GM19397 (cell line): ENCODE measurements at regions not wholly inside any gene's neighbourhood (a gene's known extent, or its start where the extent isn't known, plus 50 kb on each side); places are given as distances from the start of the nearest gene placed in this dataset.

Experiments
- ATAC-seq: cut with Tn5 transposase; IDR thresholded peaks from one replicate; pipeline ENCODE4 v1.9.1; 2021; ENCODE audit warnings: mild to moderate bottlenecking, moderate library complexity; ENCODE audit not compliant: unreplicated experiment

DNA sequence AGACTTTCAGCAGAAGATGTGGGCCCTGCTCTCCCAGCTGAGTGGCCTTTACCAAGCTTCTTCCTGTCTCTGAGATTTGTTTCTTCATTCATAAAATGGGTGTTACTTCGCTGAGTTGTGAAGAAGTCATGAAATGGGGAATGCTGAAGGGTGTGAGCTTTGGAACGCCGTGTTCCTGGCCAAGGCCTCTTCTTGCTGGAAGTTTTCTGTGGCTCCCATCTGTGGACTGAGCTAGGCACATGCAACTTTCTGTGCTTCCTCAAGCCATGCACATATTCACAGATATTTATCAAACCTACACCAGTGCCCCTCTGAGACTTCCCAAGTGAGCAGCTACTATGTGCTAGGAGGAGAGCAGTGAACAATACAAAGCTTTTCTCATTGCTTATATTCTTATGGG, 106.3 kb upstream of the JUN start:
- ATAC-seq: no peak

DNA sequence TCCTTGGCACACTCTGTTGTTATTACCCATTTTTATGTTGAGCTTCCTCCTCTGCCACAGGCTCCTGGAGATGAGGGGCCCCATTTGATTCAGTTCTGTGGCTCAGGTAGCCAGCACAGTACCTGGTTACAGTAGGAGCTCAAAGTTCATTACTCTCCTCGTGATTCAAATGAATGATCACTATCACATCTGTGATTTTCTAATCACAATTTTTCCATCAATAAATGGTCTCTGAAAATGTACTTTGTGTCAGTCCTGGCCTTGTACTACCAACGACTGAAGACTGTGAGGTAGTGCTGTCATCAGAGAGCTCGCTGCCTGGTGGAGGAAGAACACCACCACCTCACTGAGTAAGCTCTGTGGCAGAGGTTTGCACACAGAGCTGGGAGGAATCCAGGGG, 106.8 kb upstream of the JUN start:
- ATAC-seq: no peak

DNA sequence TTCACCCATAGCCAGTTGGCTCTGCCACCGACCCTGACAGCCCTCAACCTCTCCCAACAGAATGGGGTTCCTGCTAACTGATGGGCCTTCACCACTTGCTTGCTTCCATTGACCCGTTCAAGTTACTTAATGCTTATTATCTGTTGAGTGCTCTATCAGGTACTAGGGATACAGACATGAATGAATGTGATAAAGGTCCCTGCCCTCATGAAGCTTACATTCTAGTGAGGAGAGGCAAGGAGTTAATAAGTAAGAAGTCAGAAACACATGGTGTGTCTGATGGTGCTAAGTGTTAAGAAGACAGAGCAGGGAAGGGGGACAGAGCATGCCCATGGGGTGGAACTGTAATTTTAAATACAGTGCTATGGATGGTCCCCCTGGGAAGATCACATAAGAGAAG, 107.5 kb upstream of the JUN start:
- ATAC-seq: no peak

DNA sequence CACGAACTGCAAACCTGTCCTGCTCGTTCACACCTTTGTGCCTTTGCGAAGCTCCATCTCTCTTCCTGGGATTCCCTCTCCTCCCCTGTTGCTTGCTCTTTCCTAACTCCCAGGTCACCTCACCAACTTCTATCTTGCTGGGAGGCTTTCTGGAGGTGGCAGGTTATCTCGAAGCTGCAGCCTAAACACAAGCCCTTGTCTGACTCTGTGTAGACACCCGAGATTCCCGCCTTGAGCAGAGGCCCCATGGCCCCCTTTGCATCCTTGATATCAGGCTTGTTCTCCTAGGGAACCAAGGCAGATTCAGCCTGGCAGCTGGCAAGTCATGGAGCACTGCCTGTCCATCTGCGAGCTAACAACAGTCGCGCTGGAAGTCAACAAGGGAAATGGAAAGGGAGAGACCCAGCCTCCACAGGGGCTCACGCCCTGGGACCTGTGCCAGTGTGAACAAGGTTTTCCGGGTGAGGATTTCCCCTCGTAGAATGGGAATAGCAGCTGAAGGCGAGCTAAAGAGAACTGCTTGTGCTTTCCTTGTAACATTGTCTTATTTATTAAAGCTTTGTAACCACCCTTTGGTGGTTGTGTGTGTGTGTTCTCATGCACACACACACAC, 109.5 kb upstream of the JUN start:
- no peak for ATAC-seq

DNA sequence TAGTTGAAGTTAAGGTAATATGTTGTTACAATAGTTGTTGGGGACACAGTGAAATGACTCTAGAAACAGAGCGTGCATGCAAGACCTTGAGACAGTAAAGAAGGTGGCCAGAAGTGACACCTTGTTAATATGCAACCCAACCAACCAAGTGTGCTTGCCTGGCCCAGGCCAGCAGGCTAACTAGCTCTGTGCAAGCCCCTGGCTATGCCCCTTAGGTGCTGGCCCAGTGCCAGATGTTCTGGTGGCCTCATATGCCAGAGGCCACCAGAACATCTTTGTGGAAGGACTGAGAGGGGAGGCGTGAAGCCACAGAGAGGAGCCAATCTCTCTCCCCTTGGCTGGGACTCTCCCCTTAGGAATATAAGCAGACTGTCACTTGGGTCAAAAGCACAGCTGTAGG, 111.2 kb upstream of the JUN start:
- no peak for ATAC-seq

DNA sequence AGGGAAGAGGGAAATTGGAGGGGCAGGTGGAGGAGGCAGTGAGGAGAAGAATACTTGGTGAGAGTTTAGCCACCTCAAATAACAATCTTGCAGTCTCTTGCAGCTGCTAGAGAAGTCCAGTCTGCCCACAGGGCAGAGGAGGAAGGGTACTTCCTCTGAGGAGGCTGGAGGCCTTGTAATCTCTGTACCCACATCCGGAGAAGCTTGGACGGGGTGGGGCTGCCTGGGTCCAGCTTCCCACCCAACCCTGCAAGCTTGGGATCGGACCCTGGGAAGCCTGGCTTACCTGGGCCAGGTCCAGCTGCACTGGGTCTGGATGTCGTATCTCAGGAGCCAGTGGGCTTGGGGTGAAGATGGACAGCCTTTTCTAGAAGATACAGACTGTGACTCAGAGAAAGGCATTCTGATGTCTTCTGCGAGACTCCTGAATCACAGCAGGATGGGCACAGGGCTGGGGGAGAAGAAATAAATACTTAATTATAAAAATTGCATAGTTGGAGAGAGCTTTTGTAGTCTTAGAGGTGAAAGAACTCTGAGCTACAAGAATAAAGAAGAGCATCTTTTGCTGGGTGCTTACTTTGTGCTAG, 111.8 kb upstream of the JUN start:
- ATAC-seq: no peak

DNA sequence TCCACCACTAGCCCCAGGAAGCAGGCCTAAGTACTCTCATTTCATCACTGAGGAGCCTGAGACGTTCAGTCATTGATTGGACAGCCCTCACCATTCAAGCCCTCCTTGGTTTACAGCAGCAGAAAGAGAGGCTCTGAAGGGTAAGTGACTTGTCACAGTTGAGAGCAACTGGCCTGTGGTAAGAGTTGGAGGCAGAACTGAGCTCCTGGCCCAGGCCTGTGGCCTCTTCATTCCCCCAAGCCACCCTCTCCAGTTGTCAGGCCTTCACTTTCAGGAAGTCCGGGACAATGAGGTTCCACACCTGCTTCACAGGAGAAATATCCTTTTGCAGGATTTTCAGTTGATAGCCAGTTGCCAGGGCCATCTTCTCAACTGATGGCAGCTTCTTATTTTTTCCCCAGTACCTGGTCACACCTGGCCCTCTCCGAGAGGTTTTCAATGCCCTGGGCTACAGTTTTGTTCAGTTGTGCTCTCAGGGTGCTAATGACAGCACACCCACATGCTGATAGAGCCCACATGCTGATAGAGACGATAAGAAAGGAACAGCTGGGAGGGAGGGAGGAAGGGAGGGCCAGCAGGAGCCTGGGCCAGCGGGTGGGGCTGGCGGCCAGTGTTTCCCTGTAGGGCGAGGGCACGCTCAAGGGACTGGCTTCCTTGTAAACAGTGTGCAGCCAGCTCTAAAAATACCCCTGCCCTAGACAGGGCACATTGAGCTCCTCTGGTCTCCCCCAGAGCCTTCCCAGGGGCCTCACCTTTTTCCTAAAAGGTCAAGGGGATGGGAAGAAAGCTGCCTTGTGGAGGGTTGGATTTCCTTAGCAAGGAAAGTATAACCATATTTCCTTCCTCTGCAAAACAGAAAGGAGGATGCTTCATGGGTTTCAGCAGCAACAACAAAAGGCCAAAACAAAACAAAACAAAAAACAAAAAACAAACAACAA, 112.7 kb upstream of the JUN start:
- ATAC-seq: no peak

DNA sequence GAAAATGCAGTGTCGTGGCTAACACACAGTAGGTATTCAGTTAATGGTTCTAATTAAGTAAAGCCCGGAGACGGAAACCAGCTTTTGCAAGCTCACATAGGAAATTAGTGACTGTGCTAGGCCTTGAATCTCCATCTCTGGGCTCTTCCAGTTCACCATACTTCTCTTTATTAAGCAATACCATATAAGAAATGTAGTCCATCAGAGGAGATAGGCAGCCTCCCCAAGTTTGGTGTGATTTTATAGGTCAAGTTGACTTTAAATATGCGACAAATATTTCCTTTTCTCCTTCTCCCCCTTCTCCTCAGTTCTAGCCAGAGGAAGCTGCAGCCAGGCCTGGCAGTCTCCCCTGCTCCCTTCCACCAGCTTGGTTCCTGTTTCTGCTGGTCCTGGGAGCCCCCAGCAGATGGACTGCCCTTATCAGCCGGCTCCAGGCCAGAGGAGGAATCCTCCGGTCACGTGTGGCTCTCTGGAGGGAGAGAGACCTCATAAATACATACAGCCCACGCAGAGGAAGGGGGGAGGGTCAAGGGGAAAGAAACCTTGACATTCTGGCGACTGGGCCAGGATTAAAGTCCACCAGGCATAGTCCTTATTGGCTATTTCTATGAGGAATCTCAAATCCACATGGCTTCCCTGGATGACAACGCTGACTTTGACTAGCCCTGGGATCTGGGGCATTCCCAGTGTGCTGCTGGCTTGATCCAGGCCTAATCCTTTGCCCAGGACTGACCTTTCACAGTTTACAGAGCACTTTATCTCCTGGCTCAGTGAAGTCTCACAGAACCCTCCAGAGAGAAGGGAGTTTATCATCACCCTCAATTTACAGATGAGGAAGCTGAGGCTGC, 115.1 kb upstream of the JUN start:
- ATAC-seq: no peak

DNA sequence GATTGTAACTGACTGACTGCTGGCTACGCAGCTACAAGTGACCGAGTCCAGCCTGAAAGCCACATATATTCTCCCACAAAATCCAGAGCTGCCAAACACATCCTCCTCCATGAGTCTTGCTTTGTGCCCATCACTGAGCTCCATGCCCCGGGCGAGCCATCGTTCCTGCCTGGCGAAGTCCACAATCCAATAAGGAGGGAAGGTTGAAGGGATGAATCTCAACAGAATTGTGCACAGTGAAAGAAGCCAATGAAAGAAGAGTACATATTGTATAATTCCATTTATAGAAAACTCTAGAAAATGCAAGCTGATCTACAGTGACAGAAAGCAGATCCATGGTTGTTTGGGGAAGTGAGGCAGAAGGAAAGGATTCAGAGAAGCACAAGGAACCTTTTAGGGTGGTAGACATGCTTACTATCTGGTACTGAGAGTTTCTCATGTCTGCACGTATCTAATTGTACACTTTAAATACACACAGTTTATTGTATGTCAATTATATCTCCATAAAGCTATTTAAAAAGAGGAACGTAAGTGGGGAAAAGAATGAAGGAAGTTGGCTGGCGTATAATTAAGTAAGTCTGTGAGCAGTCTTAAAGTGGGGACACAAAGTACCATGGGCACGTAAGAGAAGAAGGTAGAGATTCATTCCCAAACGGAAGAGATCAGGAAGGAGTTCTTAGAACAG, 115.9 kb upstream of the JUN start:
- ATAC-seq: no peak

DNA sequence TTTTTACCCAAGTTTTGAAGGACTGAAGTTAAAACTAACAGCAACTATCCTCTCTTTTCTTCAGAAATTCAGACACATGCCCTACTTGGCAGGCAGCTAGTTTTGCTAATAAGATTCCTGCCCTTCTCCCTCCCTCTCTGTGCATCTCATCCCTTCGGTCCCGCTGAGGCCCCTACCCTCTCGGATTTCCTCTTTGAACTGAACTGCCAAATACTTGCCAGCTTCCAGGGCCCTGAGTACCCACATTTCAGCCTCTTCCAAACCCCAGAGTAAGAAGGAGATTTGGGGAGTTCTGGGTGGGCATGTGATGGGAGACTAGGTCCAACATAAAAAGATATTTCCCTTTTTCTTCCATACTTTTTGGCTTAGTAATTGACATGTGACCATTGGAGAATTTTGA, 116.5 kb upstream of the JUN start:
- ATAC-seq: no peak

DNA sequence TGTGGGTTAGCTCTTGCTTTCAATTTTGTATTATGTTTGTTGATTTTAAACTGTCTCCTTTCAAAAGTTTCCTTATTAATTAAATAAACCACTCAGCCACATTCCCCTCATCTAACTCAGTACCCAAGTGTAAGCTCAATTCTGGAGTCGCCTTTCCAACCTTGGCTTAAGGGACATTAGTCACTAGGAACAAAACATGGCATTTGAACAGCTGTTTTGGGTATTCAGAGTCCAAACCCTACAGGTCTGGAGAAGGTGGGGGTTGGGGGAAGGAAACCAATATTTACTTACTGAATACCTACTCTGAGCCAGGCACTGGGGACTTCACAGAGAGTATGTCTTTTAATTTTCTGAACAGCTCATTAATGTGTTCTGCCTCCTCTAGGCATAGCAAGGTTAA, 117.2 kb upstream of the JUN start:
- ATAC-seq: no peak

DNA sequence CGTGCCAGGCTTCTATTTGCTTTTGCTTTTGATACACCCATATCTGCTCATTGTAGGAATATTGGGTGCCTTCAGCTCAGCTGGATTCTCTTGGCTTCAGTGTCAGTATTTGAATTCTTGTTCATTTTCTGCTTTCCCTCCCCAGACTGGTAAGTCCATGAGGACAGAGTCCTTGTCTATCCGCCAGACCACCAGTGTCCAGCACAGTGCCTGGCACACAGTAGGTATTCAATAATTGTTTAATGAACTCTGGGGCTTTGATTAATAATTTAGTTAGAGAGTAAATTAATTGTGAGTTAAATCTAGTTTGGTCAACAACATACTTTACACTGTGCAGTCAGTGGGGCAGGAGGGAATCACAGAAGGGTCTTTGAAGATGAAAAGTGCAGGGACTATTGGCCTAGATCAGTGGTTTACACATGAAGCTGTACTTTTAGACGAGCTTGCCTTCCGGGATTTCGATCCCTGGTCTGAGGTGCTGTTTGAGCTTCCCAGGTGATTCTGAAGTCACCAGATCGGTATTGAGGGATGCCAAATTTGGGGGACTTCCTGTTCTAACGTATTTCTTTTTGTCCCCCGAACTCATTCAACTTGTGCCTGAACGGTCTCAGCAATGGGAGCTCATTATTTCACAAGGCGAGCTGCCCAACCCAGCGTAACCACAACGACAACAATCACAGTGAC, 119.1 kb upstream of the JUN start:
- no peak for ATAC-seq

DNA sequence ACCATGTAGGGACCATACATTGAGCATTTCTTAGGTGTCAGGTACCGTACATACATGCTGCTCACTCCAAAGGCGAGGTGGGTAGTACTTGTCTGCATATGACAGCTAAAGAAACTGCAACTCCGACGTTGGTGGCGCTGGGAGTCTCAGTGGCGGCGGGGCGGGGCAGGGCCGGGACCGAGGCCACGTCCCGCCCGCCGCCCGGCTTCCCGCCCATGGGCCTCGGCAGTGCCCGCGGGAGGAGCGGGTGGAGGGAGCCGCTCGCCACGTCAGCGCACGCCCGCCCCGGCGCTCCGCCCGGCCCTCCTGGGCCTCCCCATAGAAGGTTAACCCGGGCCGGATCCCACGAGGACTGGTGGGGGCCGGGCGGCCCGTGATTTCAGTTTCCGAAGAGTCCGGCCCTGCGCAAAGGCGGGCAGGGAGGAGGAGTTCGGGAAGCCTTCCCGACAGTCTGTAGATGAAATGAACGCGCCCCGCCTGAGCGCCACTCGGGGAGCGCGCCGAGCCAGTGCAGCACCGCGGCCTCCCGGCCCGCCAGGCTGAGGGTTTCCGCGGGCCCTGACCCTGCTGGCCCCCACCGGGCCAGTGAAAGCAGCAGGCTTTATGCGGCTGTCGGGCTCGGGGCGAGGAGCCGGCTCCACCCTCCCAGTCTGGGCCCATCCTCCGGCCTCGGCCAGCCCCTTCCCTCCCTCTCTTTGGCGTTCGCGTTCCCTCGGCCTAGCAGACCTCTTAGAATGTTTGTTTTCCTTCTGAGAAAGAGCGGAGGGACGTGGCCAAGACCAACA, 119.9 kb upstream of the JUN start:
- ATAC-seq: peak; percentile 87

DNA sequence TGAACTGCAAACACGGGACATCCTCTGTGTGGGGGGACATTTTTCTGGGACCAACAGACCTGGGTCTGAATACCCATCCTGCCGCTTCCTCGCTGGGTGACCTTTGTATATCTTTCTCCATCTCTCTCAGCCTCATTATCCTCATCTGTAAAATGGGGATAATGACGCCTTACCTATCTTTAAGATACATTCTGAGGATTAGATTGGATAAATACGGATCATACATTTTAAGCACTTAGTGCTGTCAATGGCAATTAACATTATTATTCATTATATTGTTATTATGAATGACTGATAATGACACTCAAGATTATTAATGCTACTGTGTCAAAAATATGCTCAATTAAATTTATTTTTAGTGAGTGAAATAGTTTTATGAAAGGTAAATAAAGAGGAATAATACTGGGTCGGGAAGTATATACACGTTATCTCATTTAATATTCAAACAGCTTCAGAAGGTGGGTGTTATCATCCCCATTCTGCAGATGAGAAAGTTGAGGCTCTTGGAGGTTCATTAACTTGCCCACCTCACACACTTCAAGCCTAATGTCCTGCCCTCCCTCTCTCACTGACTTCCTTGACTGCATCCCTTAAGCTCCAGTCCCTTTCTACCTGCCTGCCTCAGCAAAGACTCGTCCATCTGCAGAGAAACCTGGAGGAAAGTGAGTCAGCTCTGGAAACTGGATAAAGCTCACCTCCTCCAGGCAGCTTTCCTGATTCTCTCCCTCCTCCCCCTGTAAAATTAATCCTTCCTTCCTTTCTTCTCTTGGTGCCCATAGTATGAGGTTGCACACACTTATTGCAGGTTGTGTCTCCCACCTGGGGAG, 120.7 kb upstream of the JUN start:
- ATAC-seq: no peak

DNA sequence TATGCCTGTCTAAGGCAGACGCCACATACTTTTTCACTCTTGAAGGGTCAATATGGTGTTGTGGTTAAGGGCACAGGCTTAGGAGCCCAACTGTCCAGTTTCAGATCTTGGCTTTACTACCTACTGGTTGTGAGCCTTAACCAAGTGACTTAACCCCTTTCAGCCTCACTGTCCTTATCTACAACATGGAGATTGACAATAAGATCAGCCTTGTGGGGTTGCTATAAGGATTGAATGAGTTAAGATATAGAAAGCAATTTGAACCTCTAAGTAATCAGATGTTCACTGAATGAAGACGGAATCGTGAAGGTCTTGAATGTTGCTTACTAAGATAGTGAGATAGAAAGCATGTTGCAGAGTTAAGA, 121.3 kb upstream of the JUN start:
- no peak for ATAC-seq

DNA sequence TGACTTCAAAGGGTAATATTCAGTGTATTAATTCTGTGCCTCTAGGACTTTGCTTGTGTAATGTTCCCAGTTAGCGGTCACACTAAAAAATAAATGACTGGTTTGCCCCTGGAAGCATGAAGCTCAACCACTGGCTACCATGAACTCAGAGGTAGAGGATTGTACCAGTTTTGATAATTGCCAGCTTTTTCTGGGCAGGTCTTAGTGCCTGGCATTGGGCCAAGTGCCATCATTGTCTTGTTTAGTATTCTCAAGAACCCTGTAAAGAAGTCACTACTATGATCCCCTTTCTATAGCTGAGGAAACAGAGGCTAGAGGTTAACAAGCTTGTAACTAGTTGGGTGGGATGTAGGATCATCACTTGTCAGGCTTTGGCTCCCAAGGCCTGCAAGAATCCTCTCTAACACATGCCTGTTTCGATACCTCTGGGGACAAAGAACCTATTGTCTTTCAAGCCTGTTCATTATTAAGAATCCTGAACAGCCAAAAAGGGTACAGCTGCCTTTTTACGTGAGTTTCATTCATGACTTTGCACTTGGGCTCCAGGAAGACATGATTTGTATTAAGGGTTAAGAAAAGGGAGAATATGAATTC, 121.9 kb upstream of the JUN start:
- no peak for ATAC-seq

DNA sequence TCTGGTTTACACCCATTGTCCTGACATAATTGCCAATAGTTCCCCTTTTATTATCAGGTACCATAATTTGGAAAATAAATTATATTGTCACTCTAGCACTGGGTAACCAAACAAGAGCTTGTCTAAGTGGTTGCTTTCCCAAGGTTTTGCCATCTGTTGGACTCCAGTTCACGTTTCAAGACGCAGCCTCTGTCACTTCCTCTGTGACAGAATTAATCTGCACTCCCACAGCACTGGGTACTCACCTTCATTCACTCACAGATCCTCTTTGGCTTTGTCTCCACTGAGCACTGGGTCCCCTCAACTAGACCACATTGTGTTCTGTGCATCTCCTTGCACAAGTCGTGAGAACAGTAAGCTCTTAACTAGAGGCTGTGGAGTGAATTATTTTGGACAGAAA, 123.6 kb upstream of the JUN start:
- no peak for ATAC-seq
